ES-I3 (cell line): ENCODE measurements at regions not wholly inside any gene's neighbourhood (a gene's known extent, or its start where the extent isn't known, plus 50 kb on each side); places are given as distances from the start of the nearest gene placed in this dataset.

ENCODE experiments used
- H3K36me3 ChIP-seq: 2 replicates; pipeline ENCODE4 v1.6.1; 2013; ENCODE audit warnings: mild to moderate bottlenecking, low read length, control low read depth, moderate library complexity; ENCODE audit not compliant: insufficient read depth
- H3K4me1 ChIP-seq: 2 replicates; pipeline ENCODE4 v1.6.1; 2013; ENCODE audit warnings: mild to moderate bottlenecking, control low read depth, low read length; ENCODE audit not compliant: insufficient read depth
- H3K9ac ChIP-seq: 2 replicates; pipeline ENCODE4 v1.6.1; 2013; ENCODE audit warnings: low read depth, mild to moderate bottlenecking, low read length, moderate library complexity
- H3K9me3 ChIP-seq: 2 replicates; pipeline ENCODE4 v1.6.1; 2013; ENCODE audit warnings: mild to moderate bottlenecking, low read length, moderate library complexity; ENCODE audit not compliant: control insufficient read depth, insufficient read depth

DNA sequence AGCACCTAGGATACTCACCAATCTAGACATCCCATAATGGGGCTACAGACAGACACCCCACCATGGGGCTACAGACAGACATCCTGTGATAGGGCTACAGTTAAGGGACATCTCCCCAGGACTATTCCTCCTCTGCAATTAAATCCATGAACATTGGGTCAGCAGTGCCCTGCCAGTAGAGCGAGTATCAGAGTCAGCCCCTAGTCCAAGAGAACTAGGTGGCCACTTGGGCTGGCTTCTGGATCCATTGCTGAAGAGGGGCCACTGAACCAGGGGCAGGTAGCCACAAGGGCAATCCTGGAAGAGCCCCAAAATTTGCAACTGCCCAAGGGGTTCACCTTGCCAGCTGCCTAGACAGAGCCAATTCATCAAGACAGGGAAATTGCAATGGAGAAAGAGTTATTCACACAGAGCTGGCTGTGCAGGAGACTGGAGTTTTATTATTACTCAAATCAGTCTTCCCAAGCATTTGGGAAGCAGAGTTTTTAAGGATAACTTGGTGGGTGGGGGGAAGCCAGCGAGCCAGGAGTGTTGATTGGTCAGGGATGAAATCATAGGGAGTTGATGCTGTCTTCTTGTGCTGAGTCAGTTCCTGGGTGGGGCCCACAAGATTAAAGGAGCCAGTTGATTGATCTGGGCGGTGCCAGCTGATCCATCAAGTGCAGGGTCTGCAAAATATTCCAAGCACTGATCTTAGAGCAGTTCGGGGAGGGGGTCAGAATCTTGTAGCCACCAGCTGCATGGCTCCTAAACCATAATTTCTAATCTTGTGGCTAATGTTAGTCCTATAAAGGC, 170.2 kb upstream of the SMAD3 start:
- H3K4me1 ChIP-seq = peaks cover 14% of the 10 kb centered on the region; the same call in 1 of the 2 replicates
- no peak overlapping the region for H3K9ac ChIP-seq
- H3K36me3 ChIP-seq = no peaks in the 10 kb centered on the region
- 0 out of 2 replicates have a peak, but pooled peaks cover under 1% of the 10 kb centered on the region for H3K9me3 ChIP-seq

DNA sequence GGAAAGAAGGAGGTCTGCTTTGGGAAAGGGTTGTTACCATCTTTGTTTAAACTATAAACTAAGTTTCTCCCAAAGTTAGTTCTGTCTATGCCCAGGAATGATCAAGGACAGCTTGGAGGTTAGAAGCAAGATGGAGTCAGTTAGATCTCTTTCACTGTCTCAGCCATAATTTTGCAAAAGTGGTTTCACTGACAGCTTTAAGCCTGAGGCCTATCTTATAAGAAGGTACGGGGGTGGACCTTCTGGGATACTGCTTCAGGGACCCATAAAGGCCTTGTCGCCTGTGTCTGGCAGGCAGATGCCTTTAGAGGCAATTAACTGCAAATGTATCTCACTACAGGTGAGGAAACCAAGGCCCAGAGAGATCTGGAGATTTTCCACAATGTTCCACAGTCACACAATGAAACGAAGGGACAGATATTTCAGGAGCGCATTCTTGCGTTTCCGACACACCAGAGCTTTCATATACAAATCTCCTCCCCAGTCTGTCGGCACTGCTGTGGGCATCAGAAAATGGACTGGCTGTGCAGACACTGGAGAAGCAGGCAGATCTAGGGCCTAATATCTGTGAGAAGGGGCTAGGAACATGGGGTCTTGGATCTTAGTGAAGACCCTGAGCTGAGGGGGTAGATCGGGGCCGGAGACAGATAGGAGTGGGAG, 169.5 kb upstream of the SMAD3 start:
- no peaks in the 10 kb centered on the region for H3K9me3 ChIP-seq
- no peaks in the 10 kb centered on the region for H3K36me3 ChIP-seq
- peaks cover 14% of the 10 kb centered on the region; the same call in 1 of the 2 replicates for H3K4me1 ChIP-seq
- no peak overlapping the region for H3K9ac ChIP-seq

DNA sequence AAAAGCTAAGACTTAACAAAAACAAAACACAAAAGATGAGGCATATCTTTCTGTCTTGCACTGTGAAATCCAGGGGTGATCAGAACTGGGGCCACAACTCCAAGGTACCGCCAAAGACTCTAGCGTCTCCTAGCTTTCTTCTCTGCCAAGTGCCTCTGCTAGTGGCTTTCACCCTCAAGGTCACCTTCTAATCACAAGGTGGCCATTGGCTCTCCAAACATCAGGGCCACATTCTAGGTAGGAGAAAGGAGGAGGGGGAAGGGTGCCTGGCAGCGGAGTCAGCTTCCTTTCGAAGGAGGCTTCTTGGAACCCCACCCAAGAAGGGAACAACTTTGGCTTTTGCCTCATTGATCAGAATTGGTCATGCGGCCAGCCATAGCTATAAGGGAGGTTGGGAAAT, 168.8 kb upstream of the SMAD3 start:
- no peaks in the 10 kb centered on the region for H3K36me3 ChIP-seq
- H3K4me1 ChIP-seq = peaks cover 14% of the 10 kb centered on the region; the same call in 1 of the 2 replicates
- no peak overlapping the region for H3K9ac ChIP-seq
- no peaks in the 10 kb centered on the region for H3K9me3 ChIP-seq

DNA sequence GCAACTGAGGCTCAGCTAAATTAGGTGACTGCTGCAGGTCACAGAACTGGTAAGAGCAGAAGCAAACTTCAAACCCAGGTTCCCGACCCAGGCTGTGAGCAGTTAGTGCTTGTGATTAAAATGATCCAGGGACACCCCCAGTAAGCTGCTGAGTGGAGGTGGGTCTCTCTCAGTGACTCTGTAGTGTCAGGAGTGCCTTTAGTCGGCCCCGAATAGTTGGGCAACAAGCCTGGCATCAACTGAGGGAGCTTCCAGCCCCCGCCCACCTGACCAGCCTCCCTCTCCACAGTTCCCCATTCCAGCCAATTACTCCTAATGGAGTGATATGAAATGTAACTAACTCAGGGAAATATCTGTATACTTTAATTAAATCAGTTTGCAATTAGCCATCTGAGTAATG, 168.0 kb upstream of the SMAD3 start:
- Histone ChIP-seq H3K36me3 (no peaks in the 10 kb centered on the region), H3K4me1 (peaks cover 14% of the 10 kb centered on the region; the same call in 1 of the 2 replicates), H3K9ac (no peak overlapping the region), H3K9me3 (no peaks in the 10 kb centered on the region)

DNA sequence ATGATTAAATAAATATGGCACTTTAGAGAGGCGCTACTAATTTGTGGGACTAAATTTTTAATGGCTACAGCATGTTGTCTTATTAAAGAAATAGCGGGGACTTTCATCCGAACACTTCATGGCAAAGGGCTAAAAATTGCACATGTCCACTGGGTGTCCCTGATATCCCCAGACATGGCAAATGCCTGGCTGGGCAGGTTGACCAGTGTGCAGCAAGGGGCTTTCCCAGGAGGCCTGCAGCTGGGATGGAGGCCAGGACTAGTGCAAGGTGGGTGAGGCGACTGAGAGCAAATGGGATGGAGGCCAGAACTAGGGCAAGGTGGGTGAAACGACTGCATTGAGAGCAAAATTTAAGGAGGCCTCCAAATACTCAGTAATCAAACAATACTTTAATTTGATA, 167.4 kb upstream of the SMAD3 start:
- Histone ChIP-seq H3K9ac (no peak overlapping the region), H3K4me1 (peaks cover 14% of the 10 kb centered on the region; the same call in 1 of the 2 replicates), H3K9me3 (no peaks in the 10 kb centered on the region), H3K36me3 (no peaks in the 10 kb centered on the region)

DNA sequence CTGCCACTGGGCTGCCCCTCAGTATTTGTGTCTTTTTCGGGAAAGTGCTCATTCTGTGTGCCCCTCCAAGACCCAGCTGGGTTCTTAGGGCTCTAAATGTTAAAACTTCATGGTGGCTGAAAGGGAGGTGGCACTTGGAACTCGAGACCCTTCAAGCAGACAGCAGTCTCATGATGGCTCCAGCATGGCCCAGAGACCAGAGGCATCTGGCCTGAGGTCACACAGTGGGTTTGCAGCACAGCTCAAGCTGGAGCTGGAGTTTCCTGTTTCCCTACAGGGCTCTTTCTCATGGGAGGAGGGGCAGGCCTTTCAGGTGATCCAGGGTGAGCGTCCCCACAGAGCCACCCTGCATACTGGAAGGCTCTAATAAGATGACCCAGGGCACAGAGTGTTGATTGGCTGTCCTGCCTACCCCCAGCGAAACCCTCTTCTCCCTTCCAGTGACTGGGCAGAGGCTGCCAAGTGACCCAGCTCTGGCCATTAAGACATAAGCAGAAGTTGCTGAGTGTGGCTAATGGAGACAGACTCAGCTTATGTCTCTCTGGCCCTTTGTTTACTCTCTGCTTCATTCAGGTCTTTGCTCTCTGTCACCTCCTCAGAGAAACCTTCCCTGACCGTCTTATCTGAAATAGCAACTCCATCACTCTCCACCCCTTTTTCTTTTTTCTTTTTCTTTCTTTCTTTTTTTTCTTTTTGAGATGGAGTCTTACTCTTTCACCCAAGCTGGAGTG, 166.6 kb upstream of the SMAD3 start:
- no peaks in the 10 kb centered on the region for H3K36me3 ChIP-seq
- H3K9ac ChIP-seq = no peak overlapping the region
- peaks cover 14% of the 10 kb centered on the region; the same call in 1 of the 2 replicates for H3K4me1 ChIP-seq
- no peaks in the 10 kb centered on the region for H3K9me3 ChIP-seq

DNA sequence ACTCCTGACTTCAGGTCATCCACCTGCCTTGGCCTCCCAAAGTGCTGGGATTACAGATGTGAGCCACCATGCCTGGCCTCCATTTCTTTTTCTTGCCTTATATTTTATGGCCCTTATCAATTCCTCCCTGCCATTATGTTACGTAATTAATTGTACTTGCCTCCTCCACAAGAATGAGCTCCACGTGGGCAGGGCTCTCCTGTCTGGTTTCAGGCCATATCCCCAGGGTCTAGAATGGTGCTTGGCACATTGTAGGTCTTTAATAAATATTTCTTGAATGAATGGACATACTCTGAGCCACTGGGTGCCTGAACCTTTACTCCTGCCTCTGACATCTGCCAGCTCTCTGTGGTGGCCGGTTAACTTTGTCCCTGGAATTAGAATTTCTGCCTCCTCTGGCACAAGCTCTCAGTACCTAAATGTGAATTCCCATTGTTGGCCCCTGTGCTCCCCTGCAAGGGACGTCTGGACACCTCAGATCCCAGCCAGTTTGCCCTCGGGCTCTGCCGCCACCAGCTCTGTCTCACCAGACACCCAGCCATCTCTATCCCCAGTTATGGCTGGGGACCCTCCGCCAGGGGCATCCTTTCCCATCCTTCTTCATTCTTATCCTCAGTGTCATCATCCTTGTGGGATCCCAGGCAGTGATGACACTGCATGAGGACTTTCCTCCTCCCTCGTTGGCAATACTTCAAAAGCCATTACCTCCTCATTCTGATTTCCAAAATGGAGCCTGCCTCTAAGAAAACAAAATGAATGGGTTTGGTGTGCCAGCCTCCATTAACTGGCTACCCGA, 165.6 kb upstream of the SMAD3 start:
- Histone ChIP-seq H3K9me3 (no peaks in the 10 kb centered on the region), H3K36me3 (no peaks in the 10 kb centered on the region), H3K9ac (no peak overlapping the region), H3K4me1 (peaks cover 9% of the 10 kb centered on the region; the same call in 1 of the 2 replicates)

DNA sequence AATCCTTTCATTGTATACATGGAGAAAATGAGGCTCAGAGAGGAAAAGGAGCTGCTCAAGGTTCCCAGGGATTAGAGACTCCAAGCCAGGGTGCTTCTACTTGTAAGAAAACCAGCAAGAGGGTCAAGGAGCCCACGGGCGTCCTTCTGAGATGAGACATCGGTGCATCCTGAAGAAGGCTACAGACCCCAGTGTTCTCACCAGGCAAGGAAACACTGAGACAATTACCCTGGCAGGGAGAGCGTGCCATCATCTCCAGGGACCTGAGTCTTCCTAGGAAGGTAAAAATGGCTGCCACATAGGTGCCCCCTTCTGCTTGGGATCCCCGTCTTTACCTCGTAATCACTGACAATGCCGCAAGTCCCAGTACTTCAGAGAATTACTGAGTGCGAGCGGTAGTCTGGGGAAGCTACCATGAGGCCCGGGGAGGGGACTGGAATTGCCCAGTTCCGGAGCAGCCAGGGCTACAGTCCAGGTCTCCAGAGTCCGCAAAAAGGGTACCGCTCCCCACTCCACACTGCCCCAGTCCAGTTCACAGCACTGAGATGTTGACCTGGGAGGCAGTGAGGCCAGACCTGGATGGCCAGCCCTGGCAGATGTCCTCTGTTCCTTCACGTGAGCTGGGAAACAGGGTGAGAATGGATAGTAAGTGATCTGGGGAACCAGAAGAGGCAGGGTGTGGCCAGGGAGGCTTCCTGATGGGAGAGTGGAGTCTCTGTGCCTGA, 164.7 kb upstream of the SMAD3 start:
- Histone ChIP-seq H3K9ac (no peak overlapping the region), H3K4me1 (peaks cover 6% of the 10 kb centered on the region; the same call in 1 of the 2 replicates), H3K36me3 (no peaks in the 10 kb centered on the region), H3K9me3 (no peaks in the 10 kb centered on the region)

DNA sequence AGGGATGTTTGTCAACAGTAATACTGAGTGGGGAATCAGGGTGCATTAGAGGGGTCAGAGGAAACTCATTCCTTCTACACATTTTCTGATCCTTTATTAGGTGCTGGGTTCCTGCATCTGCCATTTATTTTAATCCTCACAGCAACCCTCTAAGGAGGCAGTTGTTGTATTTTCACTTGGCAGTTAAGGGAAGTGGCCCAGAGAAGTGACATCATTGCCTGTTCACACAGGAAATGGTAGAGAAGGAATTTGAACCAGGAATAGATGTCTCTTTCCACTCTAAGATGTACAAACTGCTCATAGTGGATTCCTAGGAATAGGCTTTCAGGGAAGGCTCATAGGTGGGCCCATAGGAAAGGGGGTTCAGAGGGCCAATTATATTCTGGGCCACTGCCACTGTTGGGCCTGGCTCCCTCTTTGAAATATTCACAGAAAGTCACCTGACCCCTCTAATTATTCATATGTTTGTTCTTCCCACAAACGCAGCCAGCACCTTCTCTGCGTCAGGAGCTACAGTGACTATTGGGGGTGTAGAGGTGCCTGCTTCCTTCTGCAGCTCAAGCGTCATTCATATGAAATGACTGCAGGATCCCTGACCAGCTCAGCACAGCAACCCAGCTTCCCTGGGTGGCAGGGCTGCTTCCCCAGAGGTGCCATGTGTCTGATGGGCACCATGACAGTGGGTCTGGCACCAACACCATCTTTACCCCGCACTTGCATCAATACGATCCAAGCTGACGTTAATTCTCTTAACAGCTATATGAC, 163.9 kb upstream of the SMAD3 start:
- peaks cover 5% of the 10 kb centered on the region; the same call in 1 of the 2 replicates for H3K4me1 ChIP-seq
- H3K9ac ChIP-seq = no peak overlapping the region
- no peaks in the 10 kb centered on the region for H3K9me3 ChIP-seq
- H3K36me3 ChIP-seq = no peaks in the 10 kb centered on the region

DNA sequence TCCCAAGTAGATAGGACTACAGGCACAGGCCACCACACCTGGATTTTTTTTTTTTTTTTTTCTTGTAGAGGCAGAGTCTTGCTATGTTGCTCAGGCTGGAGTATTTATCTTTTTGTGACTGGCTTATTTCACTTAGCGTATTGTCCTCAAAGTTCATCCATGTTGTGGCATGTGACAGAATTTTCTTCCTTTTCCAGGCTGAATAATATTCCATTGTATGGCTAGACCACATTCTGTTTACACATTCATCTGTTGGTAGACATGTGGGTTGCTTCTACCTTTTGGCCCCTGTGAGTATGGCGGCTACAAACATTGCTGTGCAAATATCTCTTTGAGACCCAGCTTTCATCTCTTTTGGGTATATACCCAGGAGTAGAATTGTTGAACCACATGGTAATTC, 160.2 kb upstream of the SMAD3 start:
- Histone ChIP-seq H3K36me3 (no peaks in the 10 kb centered on the region), H3K9ac (no peak overlapping the region), H3K9me3 (no peaks in the 10 kb centered on the region), H3K4me1 (no peaks in the 10 kb centered on the region)

DNA sequence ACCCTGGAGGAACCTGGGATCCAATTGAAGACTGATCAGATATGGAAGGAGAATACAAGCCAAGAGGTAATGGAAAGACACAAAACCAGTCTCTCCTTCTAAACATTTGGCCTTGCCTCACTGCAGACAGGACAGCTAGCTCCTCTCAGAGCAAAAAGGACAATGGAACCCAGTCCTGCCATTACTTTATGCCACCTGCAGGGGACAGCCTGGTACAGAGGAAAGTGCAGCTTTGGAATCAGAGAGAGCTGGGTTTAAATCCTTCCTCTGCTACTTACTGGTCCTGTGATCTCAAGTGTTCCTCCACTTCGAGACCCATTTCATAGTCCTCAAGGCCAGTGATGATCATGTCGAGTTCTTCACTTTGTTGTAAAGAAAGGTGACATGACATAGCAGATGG, 159.4 kb upstream of the SMAD3 start:
- no peaks in the 10 kb centered on the region for H3K36me3 ChIP-seq
- H3K9me3 ChIP-seq = no peaks in the 10 kb centered on the region
- H3K4me1 ChIP-seq = no peaks in the 10 kb centered on the region
- no peak overlapping the region for H3K9ac ChIP-seq

DNA sequence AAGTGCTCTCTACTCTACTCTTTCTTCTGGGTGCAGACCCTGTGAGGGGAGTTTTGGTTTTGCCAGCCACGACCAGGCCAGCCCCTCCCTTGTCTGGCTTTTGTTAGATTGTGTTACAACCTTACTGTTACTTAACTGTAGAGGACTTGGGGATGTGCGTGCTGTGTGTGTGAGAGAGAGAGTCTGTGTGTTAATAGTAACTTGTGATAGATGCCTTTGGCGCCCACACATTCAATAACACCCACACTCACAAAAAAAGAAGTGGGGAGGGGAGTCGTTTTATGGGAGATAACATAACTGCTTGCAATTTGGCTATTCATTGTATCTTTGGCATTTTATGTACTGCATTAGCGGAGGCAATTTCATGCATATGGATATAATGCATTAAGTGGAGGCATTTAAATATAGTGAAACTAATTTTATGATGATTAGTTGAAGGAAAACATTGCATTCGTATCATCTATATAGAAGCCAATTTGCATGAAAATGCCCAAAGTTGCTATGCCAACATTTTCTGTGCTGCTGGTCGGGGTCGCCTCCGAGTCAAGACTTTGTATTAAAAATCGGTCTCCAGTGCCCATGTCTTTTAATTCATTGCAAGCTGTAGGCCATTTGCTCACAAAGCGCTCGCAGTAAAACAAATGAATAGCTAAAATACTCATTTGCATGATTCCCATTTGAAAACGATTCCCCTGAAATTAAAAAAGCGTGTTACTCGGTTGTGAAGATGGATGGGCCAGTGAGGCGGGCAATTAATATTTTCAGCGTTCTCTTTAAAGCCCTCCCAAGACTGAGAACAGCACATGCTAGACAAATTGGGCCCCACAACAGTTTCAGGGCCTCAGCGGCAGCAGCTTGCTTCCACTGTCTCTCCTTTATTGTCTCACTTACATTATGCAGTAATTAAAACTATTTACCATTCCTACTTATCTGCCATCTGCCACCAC, 158.5 kb upstream of the SMAD3 start:
- no peaks in the 10 kb centered on the region for H3K9me3 ChIP-seq
- H3K4me1 ChIP-seq = no peaks in the 10 kb centered on the region
- H3K36me3 ChIP-seq = no peaks in the 10 kb centered on the region
- H3K9ac ChIP-seq = no peak overlapping the region
